GM18909 (cell line): ENCODE measurements at regions not wholly inside any gene's neighbourhood (a gene's known extent, or its start where the extent isn't known, plus 50 kb on each side); places are given as distances from the start of the nearest gene placed in this dataset.
"Not testable (repeated sequence)": the region's sequence is repeated elsewhere in the genome, so short reads cannot be mapped to it uniquely, and the experiment has no call there.

Experiments
- ATAC-seq: cut with Tn5 transposase; IDR thresholded peaks from one replicate; pipeline ENCODE4 v1.9.1; 2021; ENCODE audit warnings: mild to moderate bottlenecking; ENCODE audit not compliant: unreplicated experiment, poor library complexity

DNA sequence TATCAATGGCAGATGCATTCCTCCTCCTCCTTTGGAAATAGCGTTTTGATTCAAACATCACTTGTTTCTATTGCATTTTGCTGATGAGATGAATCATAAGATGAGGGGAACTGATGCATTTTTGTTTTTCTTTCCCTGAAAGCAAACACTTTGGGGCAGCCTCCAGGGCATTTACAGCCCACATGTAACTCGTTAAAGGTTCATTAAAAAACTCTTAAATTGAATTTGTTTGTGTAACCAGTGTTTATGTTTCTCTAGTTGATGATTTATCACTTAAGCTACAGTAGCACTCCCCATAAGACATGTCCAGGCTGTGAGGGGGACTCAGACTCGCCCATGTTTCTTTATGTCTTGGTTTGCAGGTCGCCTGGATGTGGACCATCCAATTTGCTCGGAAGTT is 246.1 kb upstream of the ANKH start:
- no peak for ATAC-seq

DNA sequence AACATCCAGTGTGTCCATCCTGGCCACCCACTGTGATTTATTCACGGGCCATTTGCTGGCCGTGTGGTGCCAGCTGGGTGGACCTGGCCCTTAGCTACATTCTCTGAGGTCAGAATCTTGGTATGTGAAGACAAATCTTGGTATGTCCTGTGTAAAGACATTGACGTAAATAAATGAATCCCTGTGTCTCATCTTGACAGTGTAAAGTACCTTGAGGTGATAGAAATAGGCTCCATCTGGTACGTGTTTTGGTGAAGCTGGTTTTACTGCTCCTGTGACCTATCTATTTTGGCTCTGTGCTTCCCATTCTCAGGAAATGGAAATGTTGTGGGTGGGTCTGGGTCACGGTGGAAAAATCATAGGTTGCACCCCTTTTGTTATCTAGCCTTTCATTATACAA is 245.4 kb upstream of the ANKH start:
- no peak for ATAC-seq

DNA sequence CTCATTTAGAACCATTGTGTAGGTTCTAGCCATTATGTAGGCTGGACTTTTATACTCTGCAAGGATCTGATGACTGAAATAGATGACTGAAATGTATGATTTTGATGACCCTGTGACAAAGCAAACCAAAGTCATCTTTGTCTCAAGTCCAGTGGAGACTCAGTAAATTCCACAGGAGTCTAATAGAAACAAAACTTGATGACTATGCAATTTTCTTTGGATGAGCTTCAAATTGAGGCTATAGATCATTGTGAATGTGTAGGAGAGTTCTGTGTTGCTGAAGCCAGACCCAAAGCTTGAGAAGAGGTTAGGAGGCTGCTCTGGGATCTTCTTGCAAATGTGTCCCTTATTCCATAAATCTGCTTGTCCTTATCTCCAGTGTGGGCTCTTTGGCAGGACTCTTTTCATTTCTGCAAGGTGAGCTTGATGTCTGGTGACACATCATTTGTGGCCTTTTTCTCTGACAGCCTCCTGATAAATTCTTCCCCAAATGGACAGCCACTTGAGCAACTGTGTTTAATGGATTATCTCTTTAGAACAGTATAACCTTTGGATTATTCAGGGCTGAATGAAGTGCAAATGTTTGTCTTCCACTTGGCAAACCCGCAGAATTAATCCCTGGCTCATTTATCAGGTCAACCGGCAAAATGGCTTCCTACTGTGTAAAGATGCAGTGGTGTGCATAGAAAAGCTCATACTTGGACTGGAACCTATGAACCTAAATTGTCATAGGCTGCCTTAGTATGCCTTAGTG is 235.1 kb upstream of the ANKH start:
- ATAC-seq = no peak

DNA sequence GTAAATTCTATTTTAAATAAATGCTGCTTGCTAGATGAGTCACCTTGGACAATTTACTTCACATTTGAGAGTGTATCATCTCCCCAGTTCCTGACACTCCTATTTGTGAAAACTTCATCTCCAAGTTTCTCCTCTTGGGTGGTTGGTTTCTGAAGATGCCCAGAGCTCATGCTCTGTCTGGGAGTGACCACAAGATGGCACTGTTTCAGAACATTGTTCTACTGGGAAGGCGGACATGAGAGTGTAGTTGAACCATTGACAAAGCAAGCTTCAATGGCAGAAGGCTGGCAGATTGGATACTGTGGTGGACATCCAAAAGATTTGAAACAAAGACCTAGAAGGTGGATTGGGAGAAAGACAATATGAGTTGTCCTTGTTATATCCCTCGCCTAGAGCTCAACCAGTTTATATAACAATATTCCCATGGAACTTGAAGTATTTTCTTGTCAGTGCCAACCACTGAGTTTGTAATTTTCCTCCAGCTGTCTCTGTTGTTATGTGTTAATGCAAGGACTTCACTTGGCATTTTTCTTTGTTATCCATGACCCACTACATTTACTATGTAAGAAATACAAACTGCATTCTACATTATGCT is 234.3 kb upstream of the ANKH start:
- peak; percentile 86 for ATAC-seq

DNA sequence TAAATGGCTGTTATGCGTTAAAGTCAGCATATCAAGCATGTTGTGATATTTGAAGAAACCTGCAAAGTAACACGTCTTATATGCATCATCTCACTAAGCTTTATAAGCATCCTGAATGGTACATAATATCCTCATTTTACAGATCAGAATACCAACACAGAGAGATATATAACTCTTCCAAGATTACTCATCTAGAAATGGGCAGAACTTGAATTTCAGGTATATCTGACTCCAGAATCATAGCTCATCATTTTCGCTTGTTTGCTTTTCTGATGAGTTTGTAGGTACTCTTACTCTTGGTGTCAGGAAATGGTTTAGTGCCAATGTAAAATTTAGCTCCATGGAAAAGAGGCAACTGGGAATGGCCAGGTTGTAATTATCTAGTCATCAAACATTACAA is 232.3 kb upstream of the ANKH start:
- no peak for ATAC-seq

DNA sequence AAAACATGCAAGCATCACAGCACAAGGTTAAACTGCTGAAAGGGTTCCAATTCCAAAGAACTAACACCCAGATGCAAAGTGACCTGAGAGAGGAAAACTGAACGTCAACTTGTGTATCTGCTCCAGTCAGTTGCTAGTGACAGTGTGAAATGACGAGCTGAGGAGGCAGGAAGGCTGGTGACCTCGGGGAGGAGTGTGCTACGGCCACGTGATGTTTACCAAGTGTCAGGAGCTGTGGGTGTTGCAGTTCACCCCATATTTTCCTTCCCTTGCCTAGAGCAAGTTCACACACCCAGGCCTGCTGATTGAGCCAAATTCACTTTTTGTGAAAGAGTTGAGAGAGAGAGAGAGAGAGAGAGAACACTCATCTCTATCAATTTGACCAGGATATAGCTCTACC is 231.6 kb upstream of the ANKH start:
- no peak for ATAC-seq

DNA sequence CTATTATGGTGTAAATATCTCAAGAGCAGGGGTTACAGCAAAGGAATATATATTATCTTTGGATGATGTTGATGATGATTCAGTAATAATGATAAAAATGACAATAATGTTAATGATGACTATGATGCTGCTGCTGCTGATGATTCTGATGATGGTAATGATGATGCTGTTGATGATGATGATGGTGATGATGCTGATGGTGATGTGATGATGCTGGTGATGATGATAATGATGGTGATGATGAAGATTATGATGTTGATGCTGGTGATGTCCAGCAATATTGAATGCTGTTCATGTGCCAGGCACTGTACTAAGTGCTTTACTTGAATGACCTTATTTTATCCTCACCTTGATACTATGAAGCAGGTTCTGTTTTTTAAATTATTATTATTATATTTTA is 226.0 kb upstream of the ANKH start:
- no peak for ATAC-seq

DNA sequence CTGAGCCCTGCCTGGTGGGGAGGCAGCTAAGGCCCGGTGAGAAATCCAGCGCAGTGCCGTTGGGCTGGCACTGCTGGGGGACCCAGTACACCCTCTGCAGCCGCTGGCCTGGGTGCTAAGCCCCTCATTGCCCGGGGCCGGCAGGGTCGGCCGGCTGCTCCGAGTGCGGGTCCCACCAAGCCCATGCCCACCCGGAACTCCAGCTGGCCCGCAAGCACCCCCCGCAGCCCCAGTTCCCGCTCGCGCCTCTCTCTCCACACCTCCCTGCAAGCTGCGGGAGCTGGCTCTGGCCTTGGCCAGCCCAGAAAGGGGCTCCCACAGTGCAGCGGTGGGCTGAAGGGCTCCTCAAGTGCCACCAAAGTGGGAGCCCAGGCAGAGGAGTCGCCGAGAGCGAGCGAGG is 225.1 kb upstream of the ANKH start:
- not testable (repeated sequence) for ATAC-seq

DNA sequence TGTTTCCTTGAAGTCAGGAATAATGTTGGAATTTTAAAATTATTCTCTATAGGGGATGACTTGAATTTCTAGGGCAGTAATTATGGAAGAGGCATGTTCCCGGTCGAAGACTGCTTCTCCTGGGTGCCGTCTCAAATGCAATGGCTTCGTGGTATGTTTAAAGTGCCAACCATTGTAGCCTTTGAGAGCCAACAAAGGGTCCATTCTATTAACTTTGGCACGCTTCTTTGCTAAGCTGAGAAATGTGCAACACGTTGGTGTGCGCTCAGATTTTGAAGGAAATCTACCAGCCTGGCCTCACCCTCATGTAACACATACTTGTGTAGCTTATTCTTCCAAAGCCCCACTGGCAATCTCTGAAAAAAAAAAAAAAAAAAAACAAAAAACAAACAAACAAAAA is 221.2 kb upstream of the ANKH start:
- no peak for ATAC-seq

DNA sequence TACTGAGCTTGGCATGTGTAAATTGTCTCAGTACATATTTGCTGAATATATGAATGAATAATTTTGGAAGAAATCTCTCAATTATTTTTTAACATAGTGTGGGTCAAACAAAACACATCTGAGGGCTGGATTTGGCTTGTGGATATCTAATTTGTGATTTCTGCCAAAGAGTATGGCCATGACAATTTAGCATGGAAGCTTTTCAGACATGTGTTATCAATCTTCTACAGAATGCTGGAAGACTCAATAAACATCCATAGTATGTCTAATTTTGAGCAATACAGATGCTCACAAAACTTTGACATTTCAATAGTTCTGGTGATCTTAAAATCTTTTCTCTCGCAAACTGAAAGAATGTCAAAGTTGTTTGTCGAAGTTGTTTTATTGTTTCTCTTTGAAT is 214.1 kb upstream of the ANKH start:
- no peak for ATAC-seq

DNA sequence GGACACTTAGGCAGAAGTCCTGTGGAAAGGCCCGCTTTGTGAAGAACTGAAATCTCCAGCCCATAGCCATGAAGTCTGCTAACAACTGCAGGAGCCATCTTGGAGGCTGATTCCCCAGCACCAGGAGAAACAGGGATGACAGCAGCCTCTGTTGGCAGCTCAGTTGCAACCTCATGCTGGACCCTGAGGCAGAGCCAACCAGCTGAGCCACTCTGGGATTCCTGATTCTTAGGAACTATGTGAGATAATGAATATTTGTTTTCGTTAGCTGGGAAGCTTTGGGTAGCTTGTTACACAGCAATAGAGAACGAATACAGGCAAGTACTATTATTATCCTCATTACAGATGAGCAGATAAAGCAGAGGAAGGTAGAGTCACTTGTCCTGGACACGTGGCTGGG is 210.5 kb upstream of the ANKH start:
- ATAC-seq = no peak

DNA sequence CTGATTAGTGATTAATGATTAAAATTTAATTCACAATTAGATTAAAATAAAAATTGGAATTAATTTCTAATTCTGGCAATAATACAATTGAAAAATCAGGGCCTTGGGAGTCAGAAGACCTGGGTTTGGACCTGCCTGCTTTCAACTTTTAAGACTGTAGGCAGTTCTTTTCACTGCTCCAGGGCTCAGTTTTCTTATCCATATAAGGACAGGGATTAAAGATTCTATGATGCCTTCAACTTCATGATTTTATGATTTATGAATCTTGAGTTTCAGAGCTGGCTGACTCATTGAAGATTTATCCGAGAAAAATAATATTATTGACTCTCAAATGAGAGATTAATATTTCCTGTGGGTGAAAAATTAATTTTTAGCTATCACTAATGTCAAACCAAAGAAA is 208.6 kb upstream of the ANKH start:
- no peak for ATAC-seq

DNA sequence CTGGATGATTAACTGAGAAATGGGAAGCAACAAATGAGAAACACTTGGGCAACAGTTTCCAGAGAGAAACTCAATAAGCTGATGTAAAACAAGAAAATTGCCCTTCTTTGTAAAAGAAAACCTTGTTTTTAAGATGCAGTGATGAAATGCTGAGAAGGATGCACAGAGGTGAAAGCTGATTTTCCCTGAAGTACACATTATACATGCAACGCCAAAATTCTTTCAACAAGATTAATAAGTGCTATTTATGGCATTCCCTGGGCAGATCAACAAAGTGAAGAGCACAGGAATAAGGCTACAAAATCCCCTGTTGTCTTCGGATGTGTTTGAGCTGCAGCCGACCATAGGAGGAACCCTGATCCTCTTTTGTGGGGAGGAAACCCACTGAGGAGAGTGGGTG is 208.0 kb upstream of the ANKH start:
- ATAC-seq = no peak

DNA sequence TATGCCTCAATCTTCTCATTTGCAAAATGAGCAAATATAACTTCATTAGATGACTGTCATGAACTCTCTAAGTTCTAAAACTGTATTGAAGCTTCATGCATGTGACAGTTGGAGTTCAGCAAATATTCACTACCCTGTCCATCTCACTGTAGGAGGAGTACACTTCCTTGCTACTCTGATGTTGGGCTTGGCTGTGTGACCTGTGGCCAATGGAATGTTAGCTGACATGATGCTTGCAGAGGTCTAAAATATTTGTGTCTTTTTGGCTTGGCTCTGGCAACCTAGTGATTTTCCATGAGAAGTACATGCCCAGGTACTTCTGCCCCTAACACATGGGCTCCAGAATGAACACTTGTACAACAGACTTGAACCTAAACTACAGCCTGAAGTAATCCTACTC is 203.1 kb upstream of the ANKH start:
- ATAC-seq = no peak

DNA sequence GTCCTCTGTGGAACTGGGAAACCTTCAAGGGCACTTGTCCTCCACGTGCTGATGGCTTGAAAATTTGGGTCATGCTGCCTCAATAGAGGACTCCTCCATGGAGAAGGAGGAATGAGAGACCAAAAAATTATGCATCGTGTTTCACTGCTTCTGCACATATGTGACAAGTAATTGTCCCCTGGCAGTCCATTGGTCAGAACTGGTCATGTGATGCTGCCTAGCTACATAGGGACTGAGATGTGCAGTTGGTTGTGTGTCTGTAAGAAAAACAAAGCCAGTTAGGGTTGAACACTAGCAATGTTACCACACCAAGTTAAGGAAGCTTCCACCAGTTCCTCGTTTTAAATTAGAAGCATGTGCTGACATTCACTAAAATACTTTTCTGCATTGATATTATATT is 201.9 kb upstream of the ANKH start:
- ATAC-seq = no peak

DNA sequence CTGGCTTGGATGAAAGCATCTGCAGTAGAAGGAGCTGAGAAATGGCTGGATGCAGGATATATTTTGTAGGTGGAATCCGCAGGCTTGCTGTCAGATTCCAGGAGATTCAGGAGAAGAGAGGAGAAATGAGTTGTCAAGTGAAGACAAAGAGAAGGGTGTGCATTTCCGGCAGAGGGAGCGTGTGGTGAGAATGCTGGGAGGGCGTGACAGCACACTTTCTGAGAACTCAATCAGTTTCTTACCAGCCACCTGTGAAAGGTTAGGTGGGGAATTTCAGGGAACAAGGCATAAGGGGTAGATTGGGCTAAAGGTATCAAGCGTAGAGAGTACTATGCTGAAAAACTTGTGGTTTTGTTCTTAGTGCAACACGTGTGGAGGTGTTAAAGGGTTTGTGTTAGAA is 199.3 kb upstream of the ANKH start:
- no peak for ATAC-seq

DNA sequence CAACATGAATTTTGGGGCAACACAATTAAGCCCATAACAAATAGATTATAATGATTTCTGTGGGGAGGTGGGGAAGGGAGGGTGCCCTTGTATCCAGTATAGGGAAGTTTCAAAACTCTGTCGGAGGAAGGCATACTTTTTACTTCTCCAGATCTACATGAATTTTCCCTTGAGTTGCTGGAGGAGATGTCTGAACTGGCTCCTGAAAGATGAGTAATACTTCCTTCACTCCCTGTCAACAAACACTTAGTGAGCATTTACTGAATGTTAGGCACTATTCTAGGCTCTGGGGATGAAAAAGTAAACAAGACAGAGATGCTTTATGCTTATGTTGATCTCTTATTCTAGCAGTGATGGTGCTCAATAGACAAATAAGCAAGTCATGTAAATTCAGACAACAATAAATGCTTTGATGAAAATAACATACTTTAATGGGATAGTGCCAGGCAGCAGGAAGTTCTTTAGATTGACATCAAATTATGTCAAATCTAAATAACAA is 197.9 kb upstream of the ANKH start:
- no peak for ATAC-seq

DNA sequence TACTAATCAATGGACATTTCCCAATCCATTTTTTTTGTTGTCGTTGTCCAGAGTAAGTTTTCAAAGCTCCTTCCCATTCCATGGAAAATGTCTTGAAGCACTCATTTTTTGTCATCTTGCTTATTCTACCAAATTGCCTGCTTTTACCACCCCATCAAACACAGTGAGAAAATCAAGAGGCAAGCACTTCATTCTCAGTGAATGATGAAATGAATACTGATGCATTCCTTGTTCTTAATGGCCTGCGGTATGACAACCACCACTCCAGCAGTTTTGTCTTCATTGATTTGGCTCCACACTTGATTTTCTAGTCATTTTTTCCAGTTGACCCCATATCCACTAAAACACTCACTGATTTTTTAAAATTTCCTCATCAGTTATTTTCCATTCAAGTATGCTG is 193.5 kb upstream of the ANKH start:
- ATAC-seq = no peak

DNA sequence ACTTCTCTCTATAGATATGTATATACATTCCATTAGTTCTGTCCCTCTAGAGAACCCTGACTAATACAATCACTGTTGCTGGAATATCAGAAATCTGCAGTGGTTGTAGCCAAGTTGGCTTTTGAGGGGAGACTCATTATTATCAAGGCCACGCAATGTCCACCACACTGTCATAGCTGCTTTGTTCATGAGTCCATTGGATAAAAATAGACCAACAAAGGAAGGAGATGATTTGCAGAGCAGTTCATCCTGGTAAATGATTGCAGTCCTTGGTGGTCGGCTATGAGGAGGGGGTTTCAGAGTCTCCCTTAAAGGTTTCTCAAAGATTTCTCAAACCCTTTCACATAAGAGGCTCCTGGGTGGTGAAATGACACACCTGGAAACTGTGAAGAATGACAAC is 192.8 kb upstream of the ANKH start:
- ATAC-seq = no peak

DNA sequence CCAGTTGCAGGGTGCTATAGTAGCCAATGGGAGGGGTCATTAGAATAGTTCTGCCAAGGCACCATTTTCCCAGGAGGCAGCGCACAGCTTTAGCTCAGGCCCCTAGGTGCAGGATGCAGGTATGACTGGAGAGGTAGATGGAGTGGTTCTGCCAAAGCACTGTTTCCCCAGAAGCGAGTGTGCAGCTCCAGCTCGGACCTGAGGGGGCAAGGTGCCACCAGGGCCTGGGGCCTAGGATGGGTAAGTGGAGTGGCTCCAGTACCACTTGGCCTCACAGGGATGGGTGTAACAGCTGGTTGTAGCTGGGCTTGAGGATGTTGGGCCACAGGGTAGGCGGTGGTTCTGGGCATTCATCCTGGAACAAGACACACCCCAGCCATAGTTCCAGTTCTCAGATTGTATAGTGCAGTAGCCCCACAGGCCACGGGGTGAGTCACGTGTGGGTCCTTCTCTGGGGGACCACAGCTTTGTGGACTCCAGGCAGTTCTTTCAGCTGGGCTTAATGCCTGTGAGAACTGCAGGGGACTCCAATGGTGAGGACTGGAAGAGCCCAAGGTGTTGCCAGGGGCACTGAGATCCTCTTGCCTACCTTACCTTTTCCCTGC is 185.5 kb upstream of the ANKH start:
- no peak for ATAC-seq

DNA sequence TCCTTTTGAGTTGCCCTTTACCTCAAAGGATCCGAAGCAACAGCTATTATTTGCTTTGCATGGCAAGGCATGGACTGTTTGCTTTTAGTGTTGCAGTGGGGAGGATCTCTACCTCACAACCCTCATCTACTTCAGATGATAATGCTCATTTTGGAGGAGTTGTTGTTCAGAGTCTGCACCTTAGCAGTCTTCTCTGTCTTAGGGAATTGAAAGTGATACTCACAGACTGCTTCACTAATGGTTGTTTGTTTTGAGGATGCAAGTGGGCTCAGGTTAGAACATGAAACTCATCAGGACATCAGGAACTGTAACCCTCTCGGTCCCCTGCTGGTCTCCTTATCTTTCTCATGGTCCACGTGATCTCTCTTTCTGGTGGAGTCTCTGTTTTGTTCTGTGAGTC is 172.9 kb upstream of the ANKH start:
- ATAC-seq = no peak
